Fibroblast of skin of left biceps (primary cell): ENCODE measurements at regions not wholly inside any gene's neighbourhood (a gene's known extent, or its start where the extent isn't known, plus 50 kb on each side); places are given as distances from the start of the nearest gene placed in this dataset.
"Not testable (repeated sequence)": the region's sequence is repeated elsewhere in the genome, so short reads cannot be mapped to it uniquely, and the experiment has no call there.

ENCODE experiments used
- DNase-seq, 2 experiments: peaks; one replicate each; pipeline ENCODE4 v3.0.0-alpha.2; 2013; ENCODE audit warnings: low read depth in 2 of 2

GRCh38 chr6:5898102-5898501 lies 108.6 kb downstream of the NRN1 start:
- no peak for DNase-seq

DNA sequence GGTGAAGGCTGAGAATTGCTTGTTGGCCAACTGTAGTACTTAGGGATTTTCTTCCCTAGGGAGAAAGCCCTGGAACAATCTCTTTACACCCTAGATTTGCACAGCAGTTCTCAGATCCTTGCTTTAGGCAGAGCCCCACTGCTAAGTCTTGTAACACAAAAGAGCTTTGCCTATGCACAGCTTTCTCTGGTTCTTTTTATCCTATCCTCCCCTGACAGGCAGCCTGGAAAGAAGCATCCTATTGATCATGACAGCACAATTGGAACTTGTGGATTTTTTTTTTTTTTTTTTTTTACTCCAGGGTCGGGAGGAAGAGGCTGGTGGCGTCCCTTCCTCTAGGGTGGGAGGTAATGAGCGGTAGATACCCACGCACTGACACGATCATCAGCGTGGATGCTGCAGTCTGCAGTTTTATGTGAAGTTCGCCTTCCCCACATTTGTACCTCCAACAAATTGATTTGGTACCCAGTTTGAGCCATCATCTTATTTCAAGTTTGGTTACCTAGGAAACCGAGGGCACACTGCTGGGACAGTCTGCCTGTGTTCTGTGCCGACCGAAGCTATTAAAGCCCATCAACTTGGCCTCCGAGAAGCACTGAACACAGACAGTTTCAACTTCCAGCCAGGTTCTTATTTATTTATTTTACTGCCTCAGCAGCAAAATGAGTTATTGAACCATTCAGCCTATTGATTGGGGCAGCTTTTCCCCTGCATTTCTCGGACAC lies 110.1 kb downstream of the NRN1 start:
- DNase-seq = no peak

GRCh38 chr6:5894357-5894756 lies 112.4 kb downstream of the NRN1 start:
- DNase-seq = no peak

GRCh38 chr6:5893295-5893694 lies 113.4 kb downstream of the NRN1 start:
- no peak for DNase-seq

DNA sequence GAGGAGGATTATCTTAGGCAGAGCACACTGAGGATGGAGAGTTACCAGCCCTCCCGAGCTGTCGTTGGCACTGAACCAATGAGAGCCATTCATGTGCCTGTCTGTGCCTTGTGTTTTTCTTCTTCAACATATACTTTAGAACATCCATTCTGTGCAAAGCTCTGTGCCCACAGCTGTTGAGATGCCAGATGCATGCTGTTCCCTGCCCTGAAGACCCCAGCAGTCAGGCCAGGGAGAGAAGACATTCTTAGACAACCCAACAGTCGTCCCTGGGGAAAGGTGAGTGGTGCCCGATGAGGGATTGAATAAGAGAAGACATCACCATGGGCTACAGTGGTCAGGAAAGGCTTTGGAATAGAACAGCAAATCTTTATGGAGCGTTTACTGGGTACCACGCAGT lies 114.1 kb downstream of the NRN1 start:
- no peak for DNase-seq

DNA sequence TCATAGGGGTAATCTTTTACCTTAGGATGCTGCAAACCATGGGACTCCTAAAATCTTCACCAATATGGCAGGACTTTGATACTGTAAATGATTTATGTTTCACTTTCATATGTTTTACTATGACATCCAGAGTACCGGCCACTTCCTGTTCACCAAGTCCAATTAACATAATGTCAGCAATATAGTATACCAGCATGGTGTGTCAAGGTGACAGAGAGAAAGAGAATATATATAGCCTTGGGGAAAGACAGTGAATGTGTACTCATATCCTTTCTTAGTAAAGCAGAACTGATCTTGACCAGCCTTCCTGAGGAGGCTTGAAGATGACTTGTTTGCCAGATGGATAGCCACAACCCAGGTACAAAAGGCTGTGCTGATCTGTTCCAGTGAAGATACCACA lies 127.9 kb downstream of the NRN1 start:
- no peak for DNase-seq

- no peak for DNase-seq
These were observed 130.6 kb downstream of the NRN1 start for GRCh38 chr6:5876076-5876475.

GRCh38 chr6:5873976-5874375 lies 132.7 kb downstream of the NRN1 start:
- not testable (repeated sequence) for DNase-seq

DNA sequence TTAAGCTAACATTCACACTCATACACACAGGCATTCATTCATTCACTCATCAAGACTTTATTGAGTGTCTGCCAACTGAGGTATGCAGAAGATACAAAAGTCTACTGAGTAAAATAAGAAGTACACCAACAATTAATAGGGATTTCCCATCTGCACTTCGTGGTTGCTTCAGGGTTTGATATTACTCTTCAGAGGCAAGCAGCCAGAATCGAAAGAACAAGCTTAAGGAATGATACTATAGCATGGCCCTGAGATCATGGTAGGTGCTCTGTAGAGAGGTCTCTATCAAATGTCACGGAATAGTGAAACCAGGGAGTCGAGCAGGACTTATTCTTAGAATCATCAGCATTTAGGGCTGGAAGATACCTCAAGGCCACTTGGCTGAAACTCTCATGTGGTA lies 135.4 kb downstream of the NRN1 start:
- no peak for DNase-seq

DNA sequence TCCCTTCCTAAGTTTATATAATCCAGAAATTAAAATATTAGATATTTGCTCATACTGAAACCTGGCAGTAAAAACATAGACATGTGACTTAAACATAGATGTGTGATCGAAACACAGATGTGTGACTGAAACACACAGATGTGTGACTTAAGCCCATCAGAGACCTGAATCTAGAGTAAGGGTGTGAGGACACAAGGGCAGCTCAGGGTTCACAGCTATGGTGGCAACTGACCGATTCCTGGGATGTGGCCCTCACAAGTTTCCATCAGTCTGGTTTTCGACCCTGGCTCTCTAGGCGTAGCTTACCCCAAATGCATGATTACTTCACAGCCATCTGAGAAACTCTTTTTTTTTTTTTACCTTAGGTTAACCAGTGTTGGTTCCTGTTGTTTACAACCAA lies 137.0 kb downstream of the NRN1 start:
- DNase-seq = no peak

GRCh38 chr6:5869261-5869660 lies 137.5 kb downstream of the NRN1 start:
- no peak for DNase-seq

GRCh38 chr6:5866547-5867051 lies 140.1 kb downstream of the NRN1 start:
- DNase-seq = peak; percentile 41 to 47

GRCh38 chr6:5865506-5866031 lies 141.2 kb downstream of the NRN1 start:
- DNase-seq = no peak

- DNase-seq = no peak
These were observed 145.9 kb downstream of the NRN1 start for GRCh38 chr6:5860849-5861248.

GRCh38 chr6:5855787-5856470 lies 150.8 kb downstream of the NRN1 start:
- DNase-seq = no peak

DNA sequence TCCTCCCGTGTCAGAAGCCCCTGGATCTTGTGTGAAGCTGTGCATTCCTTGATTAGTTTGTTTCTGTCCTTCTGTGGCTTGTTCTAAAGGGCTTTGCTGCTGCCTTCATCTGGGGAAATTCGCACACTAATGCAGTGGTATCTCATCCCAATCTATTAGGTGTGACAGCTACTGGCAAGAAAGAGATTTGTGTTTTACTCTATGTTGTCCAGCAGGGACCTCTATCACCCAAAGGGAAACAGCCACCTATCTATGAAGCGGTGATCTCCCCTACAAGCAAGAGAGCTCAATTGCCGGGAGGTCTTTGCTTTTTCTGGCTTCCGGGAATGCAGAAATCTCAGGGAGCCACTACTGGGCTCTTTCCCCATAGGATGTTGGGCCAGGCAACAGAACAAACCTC lies 151.8 kb downstream of the NRN1 start:
- no peak for DNase-seq

DNA sequence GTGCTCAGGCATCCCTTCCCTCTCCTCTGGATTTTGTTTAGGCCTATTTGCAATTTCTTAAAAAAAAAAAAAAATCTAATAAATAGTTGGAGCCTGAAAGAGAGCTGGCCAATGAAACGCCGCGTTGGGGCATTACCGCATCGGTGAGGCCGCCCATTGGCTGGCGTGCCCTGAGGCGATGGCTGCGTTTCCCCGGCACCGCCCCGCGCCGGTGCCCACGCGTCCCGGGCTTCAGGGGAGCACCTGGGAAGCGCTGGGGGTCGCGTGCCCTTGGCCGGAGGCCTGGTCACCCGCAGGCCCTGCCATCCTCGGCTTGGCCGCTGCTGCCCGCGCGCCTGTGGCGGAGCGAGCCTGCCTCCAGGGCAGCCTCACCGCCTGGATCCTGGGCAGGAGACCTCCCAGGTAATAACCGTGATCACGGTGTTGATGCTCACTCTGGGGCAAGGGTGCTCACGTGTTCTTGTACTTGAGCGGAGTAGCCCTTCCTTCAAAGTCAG lies 155.4 kb downstream of the NRN1 start:
- peak in 1 of 2 experiments; percentile 17 for DNase-seq

DNA sequence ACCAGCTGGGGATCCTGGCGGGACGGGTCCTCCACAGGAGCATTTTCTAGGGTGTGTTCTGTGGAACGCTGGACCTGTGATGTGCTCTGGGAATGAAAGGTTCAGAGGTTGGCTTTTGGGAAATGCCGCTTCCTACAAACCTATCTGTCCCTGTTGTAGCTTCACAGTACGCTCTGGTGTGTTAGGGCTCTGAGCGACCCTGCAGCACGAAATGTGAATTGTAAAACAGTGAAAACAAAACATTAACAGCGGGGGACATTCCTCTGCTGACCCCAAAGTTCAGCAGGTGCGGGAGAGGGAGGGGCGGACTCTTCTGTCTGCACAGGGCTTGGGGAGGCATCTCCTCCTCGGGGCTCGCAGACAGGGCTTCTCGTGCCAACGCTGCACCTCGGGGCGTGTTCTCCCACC lies 155.9 kb downstream of the NRN1 start:
- DNase-seq = no peak

DNA sequence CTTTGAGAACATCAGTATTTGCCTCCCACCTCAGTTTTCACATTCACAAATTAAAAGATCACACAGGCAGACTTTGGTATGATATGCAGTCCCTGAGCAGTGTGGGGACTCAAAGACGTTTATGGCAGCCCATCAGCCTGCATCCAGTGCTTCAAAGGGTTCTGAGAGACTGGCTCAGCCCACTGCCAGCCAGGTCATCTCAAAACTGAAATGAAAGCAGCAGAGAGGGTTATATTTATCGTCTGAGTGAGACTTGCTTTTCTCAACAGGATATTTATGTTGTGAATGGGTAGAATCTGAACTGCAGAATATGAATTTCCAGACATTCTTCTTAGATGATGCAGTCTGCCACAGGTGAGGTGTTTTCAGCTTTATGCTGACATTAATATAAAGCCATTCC lies 159.8 kb downstream of the NRN1 start:
- no peak for DNase-seq

DNA sequence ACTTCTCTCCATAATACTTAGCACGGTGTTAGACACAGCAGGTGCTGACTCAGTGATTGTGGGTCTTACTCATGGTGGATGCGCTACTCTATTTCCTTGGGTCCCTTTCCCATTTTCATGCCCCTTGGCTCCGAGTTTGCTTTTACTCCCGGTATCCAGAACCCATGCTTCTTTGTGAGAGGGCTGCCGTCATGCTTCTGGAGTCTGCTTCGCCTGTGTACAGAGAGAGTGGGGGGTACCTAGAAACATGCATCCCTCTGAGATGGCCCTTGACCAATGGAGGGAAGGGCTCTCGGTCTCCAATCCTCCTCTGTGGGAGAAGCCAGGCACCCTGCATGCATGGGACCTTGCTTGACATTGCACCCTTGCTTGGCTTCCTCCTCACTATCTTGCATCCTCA lies 160.4 kb downstream of the NRN1 start:
- no peak for DNase-seq

GRCh38 chr6:5843078-5843477 lies 163.6 kb downstream of the NRN1 start:
- DNase-seq = no peak

- no peak for DNase-seq
These were observed 165.9 kb downstream of the NRN1 start for GRCh38 chr6:5840734-5841390.
